Panc1 (cell line): ENCODE measurements at regions not wholly inside any gene's neighbourhood (a gene's known extent, or its start where the extent isn't known, plus 50 kb on each side); places are given as distances from the start of the nearest gene placed in this dataset.

Experiments
- CTCF ChIP-seq: fragments of 450-650 bp; IDR thresholded peaks from 2 replicates; pipeline ENCODE4 v1.5.1; 2017; ENCODE audit warnings: mild to moderate bottlenecking
- POLR2AphosphoS5 ChIP-seq: IDR thresholded peaks from 2 replicates; pipeline ENCODE4 v1.6.1; 2012; ENCODE audit warnings: mild to moderate bottlenecking, low read depth, low read length, moderate library complexity
- SIN3A ChIP-seq: IDR thresholded peaks from 2 replicates; pipeline ENCODE4 v1.6.1; 2012; ENCODE audit warnings: low read depth, mild to moderate bottlenecking, low read length, moderate library complexity, borderline replicate concordance; ENCODE audit not compliant: insufficient read depth
- TCF7L2 ChIP-seq: IDR thresholded peaks from 2 replicates; pipeline ENCODE4 v1.6.1; 2011; ENCODE audit warnings: mild to moderate bottlenecking, low read depth, low read length, inconsistent platforms

GRCh38 chr6:156694679-156695078, 82.5 kb upstream of the ARID1B start:
- TF ChIP-seq CTCF = no peak
- no peak for TF ChIP-seq POLR2AphosphoS5
- TF ChIP-seq TCF7L2 = no peak
- no peak for TF ChIP-seq SIN3A
